ENCODE measurements at regions not wholly inside any gene's neighbourhood (a gene's known extent, or its start where the extent isn't known, plus 50 kb on each side); places are given as distances from the start of the nearest gene placed in this dataset.

DNA sequence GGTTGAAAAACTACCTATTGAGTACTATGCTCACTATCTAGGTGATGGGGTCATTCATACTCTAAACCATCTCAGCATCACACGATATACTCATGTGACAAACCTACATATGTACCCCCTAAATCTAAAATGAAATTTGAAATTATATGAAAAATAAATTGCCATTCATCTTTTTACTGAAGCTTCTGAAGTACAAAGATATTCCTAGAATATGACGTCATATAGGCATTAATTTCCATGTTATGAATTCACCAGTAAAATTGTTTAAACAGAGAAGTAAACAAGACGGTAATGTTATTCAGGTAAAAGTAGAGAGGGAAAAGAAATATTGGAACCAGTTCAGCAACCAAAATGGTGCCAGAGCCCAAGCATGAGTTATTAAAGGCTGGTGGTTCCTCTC is 173.0 kb downstream of the MRPS30 start:
- TF ChIP-seq, protein P1, sequence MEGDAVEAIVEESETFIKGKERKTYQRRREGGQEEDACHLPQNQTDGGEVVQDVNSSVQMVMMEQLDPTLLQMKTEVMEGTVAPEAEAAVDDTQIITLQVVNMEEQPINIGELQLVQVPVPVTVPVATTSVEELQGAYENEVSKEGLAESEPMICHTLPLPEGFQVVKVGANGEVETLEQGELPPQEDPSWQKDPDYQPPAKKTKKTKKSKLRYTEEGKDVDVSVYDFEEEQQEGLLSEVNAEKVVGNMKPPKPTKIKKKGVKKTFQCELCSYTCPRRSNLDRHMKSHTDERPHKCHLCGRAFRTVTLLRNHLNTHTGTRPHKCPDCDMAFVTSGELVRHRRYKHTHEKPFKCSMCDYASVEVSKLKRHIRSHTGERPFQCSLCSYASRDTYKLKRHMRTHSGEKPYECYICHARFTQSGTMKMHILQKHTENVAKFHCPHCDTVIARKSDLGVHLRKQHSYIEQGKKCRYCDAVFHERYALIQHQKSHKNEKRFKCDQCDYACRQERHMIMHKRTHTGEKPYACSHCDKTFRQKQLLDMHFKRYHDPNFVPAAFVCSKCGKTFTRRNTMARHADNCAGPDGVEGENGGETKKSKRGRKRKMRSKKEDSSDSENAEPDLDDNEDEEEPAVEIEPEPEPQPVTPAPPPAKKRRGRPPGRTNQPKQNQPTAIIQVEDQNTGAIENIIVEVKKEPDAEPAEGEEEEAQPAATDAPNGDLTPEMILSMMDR (IDR thresholded peaks at IDR 0.05), result no peak
- no peak for TF ChIP-seq POLR2A (IDR thresholded peaks at IDR 0.05)

Data from Peyer's patch (tissue), 4 donors.